PC-3 (cell line): ENCODE measurements at regions not wholly inside any gene's neighbourhood (a gene's known extent, or its start where the extent isn't known, plus 50 kb on each side); places are given as distances from the start of the nearest gene placed in this dataset.

ENCODE experiments used
- ATAC-seq: fragments of 200-7000 bp; cut with Tn5 transposase; 2 replicates; pipeline ENCODE4 v1.9.1; 2020; ENCODE audit warnings: mild to moderate bottlenecking, moderate library complexity
- BruUV-seq: library from RNA; stranded (reverse); fragments of 400-500 nt; replicated peaks from 2 replicates; lab custom pipeline; 2021; lab: Mats Ljungman, UMichigan
- CTCF ChIA-PET: fragments of 300-600 bp; sonication (Branson Sonifier 250); formaldehyde crosslinking; loops from one replicate; lab custom pipeline; 2022; ENCODE audit warnings: antibody characterized with exemption; lab: Charles Lee
- POLR2A ChIA-PET: fragments of 300-600 bp; sonication (Branson Sonifier 250); formaldehyde crosslinking; loops from one replicate; lab custom pipeline; 2022; ENCODE audit warnings: antibody characterized with exemption; ENCODE audit not compliant: unreplicated experiment; lab: Charles Lee
- DNase-seq: peaks from one replicate; pipeline ENCODE4 v3.0.0-alpha.2; 2015
- H2AFZ ChIP-seq: fragments of 300-600 bp; sonication (generic); 2 replicates; pipeline ENCODE4 v1.6.0; 2016; ENCODE audit warnings: antibody characterized with exemption, low read length
- H3F3A ChIP-seq: fragments of 300-600 bp; sonication (generic); one replicate; pipeline ENCODE4 v1.6.0; 2017; ENCODE audit warnings: antibody characterized with exemption, low read length, control low read depth, mild to moderate bottlenecking; ENCODE audit not compliant: unreplicated experiment
- H3K27ac ChIP-seq: fragments of 300-600 bp; sonication (generic); 2 replicates; pipeline ENCODE4 v1.5.1; 2016; ENCODE audit warnings: mild to moderate bottlenecking, low read length
- H3K27me3 ChIP-seq: fragments of 300-600 bp; sonication (generic); 2 replicates; pipeline ENCODE4 v1.6.1; 2016; ENCODE audit warnings: low read length, mixed read lengths
- H3K36me3 ChIP-seq: fragments of 300-600 bp; sonication (generic); 2 replicates; pipeline ENCODE4 v1.6.1; 2016; ENCODE audit warnings: low read depth, mixed run types, low read length, mixed read lengths
- H3K4me1 ChIP-seq: fragments of 300-600 bp; sonication (generic); 2 replicates; pipeline ENCODE4 v1.5.1; 2016; ENCODE audit warnings: low read length; ENCODE audit not compliant: insufficient read depth
- H3K4me2 ChIP-seq: fragments of 300-600 bp; sonication (generic); 2 replicates; pipeline ENCODE4 v1.6.0; 2016; ENCODE audit warnings: low read length
- H3K4me3 ChIP-seq: fragments of 300-600 bp; sonication (generic); 2 replicates; pipeline ENCODE4 v1.5.1; 2016; ENCODE audit warnings: mild to moderate bottlenecking, low read length, mixed read lengths
- H3K79me2 ChIP-seq: fragments of 300-600 bp; sonication (generic); 2 replicates; pipeline ENCODE4 v1.6.1; 2017; ENCODE audit warnings: low read length, mixed read lengths
- H3K9ac ChIP-seq: fragments of 300-600 bp; sonication (generic); 2 replicates; pipeline ENCODE4 v1.6.0; 2016; ENCODE audit warnings: mild to moderate bottlenecking, low read length
- H3K9me2 ChIP-seq: fragments of 300-600 bp; sonication (generic); replicated peaks from 2 replicates; pipeline ENCODE4 v1.6.1; 2016; ENCODE audit warnings: mixed run types, low read length, mixed read lengths
- H3K9me3 ChIP-seq: fragments of 300-600 bp; sonication (generic); 2 replicates; pipeline ENCODE4 v1.6.1; 2016; ENCODE audit warnings: low read length, mixed read lengths
- H4K20me1 ChIP-seq: fragments of 300-600 bp; sonication (generic); 2 replicates; pipeline ENCODE4 v1.6.1; 2016; ENCODE audit warnings: low read length, mixed read lengths
- CTCF ChIP-seq: fragments of 300-600 bp; sonication (generic); conservative IDR thresholded peaks from 2 replicates; pipeline ENCODE4 v1.5.1; 2017; ENCODE audit warnings: antibody characterized with exemption, low read depth, mild to moderate bottlenecking, low read length
- EZH2 ChIP-seq: fragments of 300-600 bp; sonication (generic); IDR thresholded peaks from one replicate; pipeline ENCODE4 v1.6.1; 2017; ENCODE audit warnings: antibody characterized with exemption, mild to moderate bottlenecking, low read length; ENCODE audit not compliant: unreplicated experiment
- EZH2phosphoT487 ChIP-seq: fragments of 300-600 bp; sonication (generic); IDR thresholded peaks from 2 replicates; pipeline ENCODE4 v1.6.1; 2018; ENCODE audit warnings: mild to moderate bottlenecking, antibody characterized with exemption, low read length, borderline replicate concordance
- intact Hi-C: fragments of 100-400 bp; cut with micrococcal nuclease; formaldehyde crosslinking; loops from 2 replicates; pipeline ENCODE4 v1.9.0; 2023

GRCh38 chr16:82293671-82294070, 123.6 kb upstream of the MPHOSPH6 start:
- Histone ChIP-seq H3K36me3 (no peaks in the 10 kb centered on the region), H3K4me3 (no peak overlapping the region), H3K79me2 (no peaks in the 10 kb centered on the region), H4K20me1 (no peaks in the 10 kb centered on the region), H3K4me1 (no peaks in the 10 kb centered on the region), H3K9me2 (no peaks in the 10 kb centered on the region), H3K27me3 (no peaks in the 10 kb centered on the region), H3K9ac (no peak overlapping the region), H2AFZ (no peak overlapping the region), H3K4me2 (no peak overlapping the region), H3K27ac (no peak overlapping the region), H3F3A (no peaks in the 10 kb centered on the region), H3K9me3 (no peaks in the 10 kb centered on the region)
- no peak for DNase-seq
- POLR2A ChIA-PET: no interaction called here
- CTCF ChIA-PET: no interaction called here
- no TSS peak for BruUV-seq
- TF ChIP-seq EZH2phosphoT487 (no peak), CTCF (no peak), EZH2 (no peak)
- no peak for ATAC-seq
- intact Hi-C loops: no loop called here

- Histone ChIP-seq H3K4me1 (no peaks in the 10 kb centered on the region), H2AFZ (no peak overlapping the region), H3K9me2 (no peaks in the 10 kb centered on the region), H4K20me1 (no peaks in the 10 kb centered on the region), H3K4me2 (no peak overlapping the region), H3K36me3 (no peaks in the 10 kb centered on the region), H3K9ac (no peak overlapping the region), H3K27ac (no peak overlapping the region), H3K4me3 (no peak overlapping the region), H3K9me3 (no peaks in the 10 kb centered on the region), H3K79me2 (no peaks in the 10 kb centered on the region), H3F3A (no peaks in the 10 kb centered on the region), H3K27me3 (peaks cover 12% of the 10 kb centered on the region)
- ATAC-seq (no peak), DNase-seq (no peak)
- BruUV-seq: no TSS peak
- CTCF ChIA-PET: no interaction called here
- no peak for TF ChIP-seq CTCF
- no peak for TF ChIP-seq EZH2phosphoT487
- no peak for TF ChIP-seq EZH2
- intact Hi-C loops: no loop called here
- POLR2A ChIA-PET: no interaction called here
These were observed 117.9 kb upstream of the MPHOSPH6 start for GRCh38 chr16:82287937-82288336.

GRCh38 chr16:82282662-82283061, 112.6 kb upstream of the MPHOSPH6 start:
- ATAC-seq: no peak

More at GRCh38 chr16:82282662-82283061, 112.6 kb upstream of the MPHOSPH6 start:
- intact Hi-C loops: no loop called here
- no peak overlapping the region for H3K9ac ChIP-seq
- TF ChIP-seq EZH2phosphoT487: no peak
- TF ChIP-seq CTCF: no peak
- TF ChIP-seq EZH2: no peak
- no peak overlapping the region for H3K4me2 ChIP-seq
- H3K4me1 ChIP-seq: no peaks in the 10 kb centered on the region
- DNase-seq: no peak
- H3K79me2 ChIP-seq: no peaks in the 10 kb centered on the region
- no peaks in the 10 kb centered on the region for H3F3A ChIP-seq
- H2AFZ ChIP-seq: no peak overlapping the region
- no peak overlapping the region for H3K27ac ChIP-seq
- no peaks in the 10 kb centered on the region for H4K20me1 ChIP-seq
- no peaks in the 10 kb centered on the region for H3K9me2 ChIP-seq
- no peak overlapping the region for H3K4me3 ChIP-seq
- POLR2A ChIA-PET: no interaction called here
- no peaks in the 10 kb centered on the region for H3K9me3 ChIP-seq
- no TSS peak for BruUV-seq
- CTCF ChIA-PET: no interaction called here
- no peaks in the 10 kb centered on the region for H3K36me3 ChIP-seq
- H3K27me3 ChIP-seq: peaks cover 12% of the 10 kb centered on the region
